ENCODE measurements at regions not wholly inside any gene's neighbourhood (a gene's known extent, or its start where the extent isn't known, plus 50 kb on each side); places are given as distances from the start of the nearest gene placed in this dataset.

DNA sequence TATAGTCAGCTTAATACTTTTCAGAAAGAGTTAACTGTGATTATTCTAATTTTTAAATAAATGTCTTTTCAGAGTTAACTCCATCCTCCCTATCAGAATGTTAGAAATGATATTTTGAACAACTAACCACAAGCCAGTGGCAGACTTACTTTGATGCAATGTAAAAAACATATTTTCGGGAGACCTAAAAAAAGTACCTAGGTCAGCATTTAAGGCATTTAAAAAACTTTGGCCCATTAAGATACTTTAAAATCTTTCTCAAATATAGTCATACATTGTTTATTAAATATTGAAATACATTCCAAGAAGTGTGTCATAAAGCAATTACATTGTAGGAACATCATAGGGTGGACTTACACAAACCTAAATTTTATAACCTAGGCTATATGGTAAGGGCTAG is 426.1 kb downstream of the PABPC4L start:
- peaks cover 23 to 33% of the 10 kb centered on the region in 2 experiments for H3K9me3 Mint-ChIP-seq
- no peaks in the 10 kb centered on the region for H3K27me3 ChIP-seq (ENCODE audit: insufficient read depth, low read length)

More for the DNA sequence above, 426.1 kb downstream of the PABPC4L start:
- no peak overlapping the region for H3K4me3 Mint-ChIP-seq
- H3K14ac ChIP-seq (ENCODE audit: insufficient read depth, low read length): no peak overlapping the region
- H3K23me2 ChIP-seq (ENCODE audit: insufficient read length, low read depth, low read length, poor library complexity, severe bottlenecking): no peaks in the 10 kb centered on the region
- no peak overlapping the region for H3K4me2 ChIP-seq (ENCODE audit: insufficient read depth, insufficient read length, low read length)
- no peaks in the 10 kb centered on the region for H3K79me1 ChIP-seq (ENCODE audit: insufficient read depth, low read depth, low read length, poor library complexity, severe bottlenecking)
- H2BK15ac ChIP-seq (ENCODE audit: low read depth, low read length): no peak overlapping the region
- no peak overlapping the region for H3K27ac ChIP-seq (ENCODE audit: insufficient read length, low read depth, low read length)
- H3K56ac ChIP-seq (ENCODE audit: insufficient read length, low read depth, low read length): no peak overlapping the region
- H2BK120ac ChIP-seq (ENCODE audit: low read depth, low read length, poor library complexity, severe bottlenecking): no peak overlapping the region
- H3K4me1 ChIP-seq (ENCODE audit: insufficient read depth, low read length): no peaks in the 10 kb centered on the region
- no peak overlapping the region for H3K4ac ChIP-seq (ENCODE audit: low read depth, low read length)
- H3K9me3 ChIP-seq (ENCODE audit: control insufficient read depth, low read depth, low read length): peaks cover 6% of the 10 kb centered on the region
- H2AK5ac ChIP-seq (ENCODE audit: insufficient read length, low read length): no peak overlapping the region
- no peak overlapping the region for H2BK5ac ChIP-seq (ENCODE audit: insufficient read length, low read length)
- no peaks in the 10 kb centered on the region for H3K79me2 ChIP-seq (ENCODE audit: insufficient read depth, low read length)
- no peak overlapping the region for H3T11ph ChIP-seq (ENCODE audit: low read length)
- no peak overlapping the region for H2AFZ ChIP-seq (ENCODE audit: low read length)
- H2BK20ac ChIP-seq (ENCODE audit: low read depth, low read length, poor library complexity, severe bottlenecking): no peak overlapping the region
- H3K27me3 Mint-ChIP-seq (ENCODE audit: low read depth): no peaks in the 10 kb centered on the region
- H3K18ac ChIP-seq (ENCODE audit: insufficient read length, low read depth, low read length): no peak overlapping the region
- H3K36me3 Mint-ChIP-seq (ENCODE audit: insufficient read depth in 1 of 3, low read depth in 3 of 3): peaks cover 20 to 30% (median 22%) of the 10 kb centered on the region in 3 experiments
- no peak overlapping the region for H3K9ac ChIP-seq (ENCODE audit: extremely low read depth, insufficient read length, low read length)
- DNase-seq: no peak
- H2BK12ac ChIP-seq (ENCODE audit: insufficient read length, low read depth, low read length): no peak overlapping the region
- H4K20me1 ChIP-seq (ENCODE audit: control insufficient read depth, insufficient read depth, insufficient read length): no peaks in the 10 kb centered on the region
- H3K23ac ChIP-seq (ENCODE audit: insufficient read length, low read depth, low read length): no peak overlapping the region
- H4K8ac ChIP-seq (replicated peaks; ENCODE audit: insufficient read length, low read depth, low read length): no peak overlapping the region
- WGBS (ENCODE audit: extremely low coverage, insufficient read length, low lambda C conversion rate): no CpG with 5 or more reads among the region's 1 CpG
- H4K5ac ChIP-seq (ENCODE audit: insufficient read length, low read depth, low read length): no peak overlapping the region
- H3K4me1 Mint-ChIP-seq: no peaks in the 10 kb centered on the region
- H4K91ac ChIP-seq (ENCODE audit: insufficient read length, low read depth, low read length): no peak overlapping the region
- no peak overlapping the region for H3K27ac Mint-ChIP-seq
- no peak for TF ChIP-seq CTCF (conservative IDR thresholded peaks at IDR 0.05)

All from H9 (cell line).